Peyer's patch (tissue), 4 donors: ENCODE measurements at regions not wholly inside any gene's neighbourhood (a gene's known extent, or its start where the extent isn't known, plus 50 kb on each side); places are given as distances from the start of the nearest gene placed in this dataset.

Source experiments
- DNase-seq, 3 donors: peaks; one replicate each; pipeline ENCODE4 v3.0.0-alpha.2; 2017 to 2019
- H3K27ac ChIP-seq, 4 donors: fragments of 200-600 bp; sonication (generic); one replicate each; pipeline ENCODE4 v1.5.1; 2016 to 2019
- H3K27me3 ChIP-seq, 2 donors: fragments of 200-600 bp; sonication (generic); one replicate each; pipeline ENCODE4 v1.5.1; 2019
- H3K36me3 ChIP-seq, 3 donors: fragments of 200-600 bp; sonication (generic); one replicate each; pipeline ENCODE4 v1.5.1; 2016 to 2019
- H3K4me1 ChIP-seq, 4 donors: fragments of 200-600 bp; sonication (generic); one replicate each; pipeline ENCODE4 v1.5.1; 2016 to 2019
- H3K4me3 ChIP-seq, 4 donors: fragments of 200-600 bp; sonication (generic); 1 replicate in 3 of 4; 2 replicates in 1 of 4; pipeline ENCODE4 v1.5.1; 2016 to 2019; ENCODE audit warnings: mild to moderate bottlenecking in 1 of 4
- H3K9me3 ChIP-seq, 4 donors: fragments of 200-600 bp; sonication (generic); one replicate each; pipeline ENCODE4 v1.5.1; 2016 to 2019; ENCODE audit warnings: mild to moderate bottlenecking in 1 of 4
- POLR2A ChIP-seq, 2 donors: fragments of 450-650 bp; IDR thresholded peaks; one replicate each; pipeline ENCODE4 v1.5.1; 2017; ENCODE audit warnings: antibody characterized with exemption in 2 of 2, mild to moderate bottlenecking in 2 of 2, moderate library complexity in 2 of 2
- TF ChIP-seq, protein P1 (sequence below), 6 experiments: fragments of 450-650 bp in 4 of 6; fragments of 200-600 bp in 2 of 6; sonication (generic) in 1 of 6; IDR thresholded peaks; one replicate each; pipeline ENCODE4 v1.5.1; 2017 to 2019; ENCODE audit warnings: antibody characterized with exemption in 6 of 6, mild to moderate bottlenecking in 3 of 6, moderate library complexity in 1 of 6

DNA sequence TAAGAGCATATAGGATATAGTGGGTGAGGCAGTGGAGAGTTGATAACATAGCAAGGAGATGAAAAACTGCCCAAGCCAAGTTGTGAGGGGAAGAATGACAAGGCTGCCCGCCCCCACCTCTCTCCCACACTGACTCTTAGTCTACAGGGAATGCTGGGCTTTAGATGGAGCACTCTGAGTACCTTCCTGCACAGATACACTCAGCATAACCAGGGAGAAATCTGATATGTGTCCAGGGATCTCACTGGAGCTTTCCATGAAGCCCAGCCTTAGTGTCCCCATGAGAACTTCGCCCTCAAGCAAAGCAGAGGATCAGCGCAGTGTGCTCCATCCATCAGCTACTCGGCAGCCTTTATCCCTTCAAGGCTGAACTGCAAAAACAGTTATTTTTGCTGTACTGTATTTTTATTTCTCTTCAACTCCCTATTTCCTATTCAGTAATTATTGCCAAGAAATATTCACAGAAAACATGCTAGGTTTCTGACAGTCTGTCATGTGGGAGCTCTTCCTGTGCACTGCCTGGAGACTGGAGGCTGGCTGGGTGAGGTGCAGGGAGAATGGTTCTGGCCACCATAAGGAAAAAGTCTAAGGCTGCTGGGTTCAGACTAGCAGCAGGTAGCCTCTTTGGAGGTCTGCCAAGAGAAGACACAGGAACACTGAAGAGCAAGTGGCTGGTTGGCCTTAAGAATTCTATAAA, 475.2 kb upstream of the PPP2R3A start:
- Histone ChIP-seq H3K4me1 (no peaks in the 10 kb centered on the region), H3K36me3 (no peaks in the 10 kb centered on the region), H3K4me3 (no peak overlapping the region), H3K27ac (no peak overlapping the region), H3K9me3 (no peaks in the 10 kb centered on the region), H3K27me3 (no peaks in the 10 kb centered on the region)
- TF ChIP-seq, protein P1, sequence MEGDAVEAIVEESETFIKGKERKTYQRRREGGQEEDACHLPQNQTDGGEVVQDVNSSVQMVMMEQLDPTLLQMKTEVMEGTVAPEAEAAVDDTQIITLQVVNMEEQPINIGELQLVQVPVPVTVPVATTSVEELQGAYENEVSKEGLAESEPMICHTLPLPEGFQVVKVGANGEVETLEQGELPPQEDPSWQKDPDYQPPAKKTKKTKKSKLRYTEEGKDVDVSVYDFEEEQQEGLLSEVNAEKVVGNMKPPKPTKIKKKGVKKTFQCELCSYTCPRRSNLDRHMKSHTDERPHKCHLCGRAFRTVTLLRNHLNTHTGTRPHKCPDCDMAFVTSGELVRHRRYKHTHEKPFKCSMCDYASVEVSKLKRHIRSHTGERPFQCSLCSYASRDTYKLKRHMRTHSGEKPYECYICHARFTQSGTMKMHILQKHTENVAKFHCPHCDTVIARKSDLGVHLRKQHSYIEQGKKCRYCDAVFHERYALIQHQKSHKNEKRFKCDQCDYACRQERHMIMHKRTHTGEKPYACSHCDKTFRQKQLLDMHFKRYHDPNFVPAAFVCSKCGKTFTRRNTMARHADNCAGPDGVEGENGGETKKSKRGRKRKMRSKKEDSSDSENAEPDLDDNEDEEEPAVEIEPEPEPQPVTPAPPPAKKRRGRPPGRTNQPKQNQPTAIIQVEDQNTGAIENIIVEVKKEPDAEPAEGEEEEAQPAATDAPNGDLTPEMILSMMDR (IDR thresholded peaks at IDR 0.05): no peak
- TF ChIP-seq POLR2A (IDR thresholded peaks at IDR 0.05): no peak
- no peak for DNase-seq

DNA sequence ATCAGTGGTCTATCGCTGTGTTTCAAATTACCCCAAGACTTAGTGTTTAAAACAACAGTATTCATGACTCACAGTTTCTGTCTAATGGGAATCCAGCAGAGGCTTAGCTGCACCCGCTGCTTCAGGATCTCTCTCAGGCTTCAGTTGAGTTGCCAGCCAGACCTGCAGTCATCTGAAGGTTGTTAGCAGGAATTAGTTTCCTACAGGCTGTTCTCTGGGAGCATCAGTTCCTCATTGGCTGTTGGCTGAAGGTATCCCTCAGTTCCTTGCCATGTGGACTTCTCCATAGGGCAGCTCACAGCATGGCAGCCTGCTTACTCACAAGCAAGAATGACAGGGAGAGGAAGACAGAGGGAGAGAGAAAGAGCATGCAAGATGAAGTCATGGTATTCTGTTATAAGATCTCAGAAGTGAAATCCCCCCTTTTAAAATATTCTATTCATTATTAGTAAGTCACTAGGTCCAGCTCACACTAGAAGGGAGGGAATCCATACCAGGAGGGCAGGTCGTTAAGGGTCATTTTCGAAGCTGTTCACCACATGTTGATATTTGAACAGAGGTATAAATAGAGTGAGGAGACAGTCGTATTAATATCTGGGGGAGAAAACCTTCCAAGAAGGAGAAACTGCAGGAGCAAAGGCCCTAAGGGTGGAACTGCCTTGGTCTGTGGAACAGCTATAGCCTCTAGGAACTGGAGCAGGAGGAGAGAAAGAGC, 473.9 kb upstream of the PPP2R3A start:
- Histone ChIP-seq H3K4me1 (no peaks in the 10 kb centered on the region), H3K36me3 (no peaks in the 10 kb centered on the region), H3K9me3 (no peaks in the 10 kb centered on the region), H3K27ac (no peak overlapping the region), H3K27me3 (no peaks in the 10 kb centered on the region), H3K4me3 (no peak overlapping the region)
- no peak for TF ChIP-seq POLR2A (IDR thresholded peaks at IDR 0.05)
- TF ChIP-seq, protein P1 (IDR thresholded peaks at IDR 0.05): no peak
- DNase-seq: no peak

DNA sequence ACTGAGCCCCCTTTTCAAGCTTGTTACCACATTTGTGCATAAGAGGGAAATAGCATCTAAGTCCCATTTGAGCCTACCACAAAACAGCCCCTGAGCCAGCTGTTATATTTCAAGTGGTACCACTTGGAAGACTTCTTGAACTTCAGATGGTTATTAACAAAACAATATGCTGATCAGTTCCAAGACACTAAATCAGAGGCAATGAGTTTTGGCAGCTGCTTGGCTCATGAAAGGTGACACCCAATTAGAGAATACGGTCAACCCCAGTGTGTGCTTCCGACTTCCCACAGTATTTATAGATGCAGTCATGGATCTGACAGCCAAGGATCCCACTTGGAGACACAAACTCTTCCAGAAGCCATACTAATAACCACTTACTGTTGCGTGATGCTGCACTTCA, 469.6 kb upstream of the PPP2R3A start:
- Histone ChIP-seq H3K27ac (no peak overlapping the region), H3K4me3 (no peak overlapping the region), H3K9me3 (no peaks in the 10 kb centered on the region), H3K4me1 (no peaks in the 10 kb centered on the region), H3K27me3 (no peaks in the 10 kb centered on the region), H3K36me3 (no peaks in the 10 kb centered on the region)
- TF ChIP-seq, protein P1 (IDR thresholded peaks at IDR 0.05): no peak
- TF ChIP-seq POLR2A (IDR thresholded peaks at IDR 0.05): no peak
- no peak for DNase-seq

DNA sequence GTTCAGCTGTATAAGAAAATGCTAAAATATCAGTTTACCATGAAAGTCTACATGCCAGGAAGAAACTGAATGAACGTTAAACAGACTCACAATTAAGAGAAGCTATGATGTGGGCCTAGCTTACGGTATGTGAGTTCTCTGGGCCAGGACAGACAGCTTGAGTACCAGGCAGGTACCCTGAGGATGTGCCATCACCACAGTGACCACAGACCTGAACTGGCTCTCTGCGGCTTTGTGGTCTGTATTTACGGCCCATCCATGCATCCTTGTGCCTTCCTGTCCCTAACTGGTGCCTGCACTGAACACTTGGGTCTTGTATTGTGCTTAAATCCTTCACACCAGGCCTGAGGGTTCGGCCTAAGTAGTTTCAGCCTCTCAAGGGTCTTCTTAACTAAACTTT, 467.5 kb upstream of the PPP2R3A start:
- H3K4me3 ChIP-seq: no peak overlapping the region
- H3K9me3 ChIP-seq: no peaks in the 10 kb centered on the region
- no peaks in the 10 kb centered on the region for H3K27me3 ChIP-seq
- no peak overlapping the region for H3K27ac ChIP-seq
- DNase-seq: no peak
- H3K4me1 ChIP-seq: no peaks in the 10 kb centered on the region
- H3K36me3 ChIP-seq: no peaks in the 10 kb centered on the region
- TF ChIP-seq, protein P1 (IDR thresholded peaks at IDR 0.05): no peak
- TF ChIP-seq POLR2A (IDR thresholded peaks at IDR 0.05): no peak

DNA sequence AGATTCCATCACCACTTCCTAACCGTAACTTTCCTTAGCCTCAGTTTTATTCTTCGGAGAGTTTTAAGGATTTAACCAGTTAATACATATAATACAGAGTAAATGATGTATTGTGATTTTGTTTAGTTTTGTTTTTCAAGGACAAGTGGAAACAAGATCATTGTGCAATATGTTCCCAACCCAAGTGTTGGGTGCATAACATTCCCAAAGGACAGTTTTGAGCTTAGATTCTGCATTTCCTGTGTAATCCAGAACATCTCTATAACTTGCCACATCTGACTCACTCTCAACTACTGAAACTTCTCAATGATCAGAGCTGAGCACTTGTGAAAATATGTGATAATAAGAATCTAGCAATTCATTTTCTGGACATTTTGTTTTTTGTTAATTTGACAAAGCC, 466.1 kb upstream of the PPP2R3A start:
- TF ChIP-seq, protein P1 (IDR thresholded peaks at IDR 0.05): no peak
- no peak for TF ChIP-seq POLR2A (IDR thresholded peaks at IDR 0.05)
- no peak for DNase-seq
- H3K27ac ChIP-seq: no peak overlapping the region

More for the DNA sequence above, 466.1 kb upstream of the PPP2R3A start:
- H3K9me3 ChIP-seq: no peaks in the 10 kb centered on the region
- H3K4me3 ChIP-seq: no peak overlapping the region
- H3K4me1 ChIP-seq: no peaks in the 10 kb centered on the region
- no peaks in the 10 kb centered on the region for H3K27me3 ChIP-seq
- H3K36me3 ChIP-seq: no peaks in the 10 kb centered on the region
